Cardiac fibroblast (primary cell): ENCODE measurements at regions not wholly inside any gene's neighbourhood (a gene's known extent, or its start where the extent isn't known, plus 50 kb on each side); places are given as distances from the start of the nearest gene placed in this dataset.

ENCODE experiments used
- DNase-seq, 2 donors: peaks; one replicate each; pipeline versions ENCODE4 v3.0.0 to v3.0.0-alpha.2; 2010; ENCODE audit warnings: low read depth in 2 of 2
- H3K4me3 ChIP-seq, 2 donors: replicated peaks in 1 of 2; 1 replicate in 1 of 2; 2 replicates in 1 of 2; pipeline ENCODE4 v1.5.1; 2011; ENCODE audit warnings: low read depth in 2 of 2, low read length in 2 of 2, mild to moderate bottlenecking in 2 of 2, moderate library complexity in 1 of 2
- TF ChIP-seq, protein P1 (sequence below): IDR thresholded peaks from one replicate; pipeline ENCODE4 v1.5.1; 2011; ENCODE audit warnings: low read depth, mild to moderate bottlenecking, low read length, inconsistent platforms

- no peak overlapping the region for H3K4me3 ChIP-seq
- DNase-seq, result no peak
- TF ChIP-seq, protein P1, sequence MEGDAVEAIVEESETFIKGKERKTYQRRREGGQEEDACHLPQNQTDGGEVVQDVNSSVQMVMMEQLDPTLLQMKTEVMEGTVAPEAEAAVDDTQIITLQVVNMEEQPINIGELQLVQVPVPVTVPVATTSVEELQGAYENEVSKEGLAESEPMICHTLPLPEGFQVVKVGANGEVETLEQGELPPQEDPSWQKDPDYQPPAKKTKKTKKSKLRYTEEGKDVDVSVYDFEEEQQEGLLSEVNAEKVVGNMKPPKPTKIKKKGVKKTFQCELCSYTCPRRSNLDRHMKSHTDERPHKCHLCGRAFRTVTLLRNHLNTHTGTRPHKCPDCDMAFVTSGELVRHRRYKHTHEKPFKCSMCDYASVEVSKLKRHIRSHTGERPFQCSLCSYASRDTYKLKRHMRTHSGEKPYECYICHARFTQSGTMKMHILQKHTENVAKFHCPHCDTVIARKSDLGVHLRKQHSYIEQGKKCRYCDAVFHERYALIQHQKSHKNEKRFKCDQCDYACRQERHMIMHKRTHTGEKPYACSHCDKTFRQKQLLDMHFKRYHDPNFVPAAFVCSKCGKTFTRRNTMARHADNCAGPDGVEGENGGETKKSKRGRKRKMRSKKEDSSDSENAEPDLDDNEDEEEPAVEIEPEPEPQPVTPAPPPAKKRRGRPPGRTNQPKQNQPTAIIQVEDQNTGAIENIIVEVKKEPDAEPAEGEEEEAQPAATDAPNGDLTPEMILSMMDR, result no peak
Measured at GRCh38 chr21:28877318-28877884, 115.3 kb downstream of the LTN1 start.

DNA sequence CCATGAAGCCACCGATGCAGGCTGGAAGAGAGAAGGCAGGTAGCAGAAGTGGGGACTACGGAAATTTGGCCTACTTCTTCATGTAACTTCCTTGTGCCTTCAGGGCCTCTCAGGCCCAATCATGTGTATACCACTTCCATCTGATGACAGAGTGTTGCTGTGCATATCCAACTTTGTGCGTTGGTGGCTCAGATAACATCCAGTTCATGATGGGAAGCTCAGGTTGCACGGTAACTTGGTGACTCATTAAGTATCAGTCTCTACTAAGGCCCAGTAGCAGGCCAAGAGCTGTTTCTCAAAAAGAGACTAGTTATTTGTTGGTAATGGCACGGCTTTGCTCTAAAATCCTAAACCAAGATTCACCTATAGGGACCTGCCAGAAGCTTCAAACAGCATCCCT lies 117.6 kb downstream of the LTN1 start:
- TF ChIP-seq, protein P1, result no peak
- H3K4me3 ChIP-seq, result no peak overlapping the region
- DNase-seq, result no peak

DNA sequence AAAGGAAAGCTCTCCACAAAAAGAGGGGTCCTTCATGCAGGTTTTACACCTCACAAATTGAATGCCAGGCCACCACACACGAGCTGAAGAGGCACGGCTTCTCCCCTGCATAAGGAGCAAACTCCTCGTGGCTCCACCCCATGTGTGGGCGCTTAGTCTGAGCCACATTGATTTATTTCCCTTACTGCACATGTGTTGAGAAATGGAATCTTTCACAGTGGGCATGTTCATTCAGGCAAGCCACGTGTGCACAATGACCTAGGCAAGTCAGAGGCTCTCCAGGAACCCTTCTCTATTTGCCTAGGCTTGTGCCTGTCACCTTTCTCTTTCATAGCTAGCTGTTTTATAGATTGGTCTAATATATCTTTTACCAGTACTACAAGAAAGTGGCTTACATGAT lies 120.5 kb downstream of the LTN1 start:
- DNase-seq, result no peak
- TF ChIP-seq, protein P1, result no peak
- no peak overlapping the region for H3K4me3 ChIP-seq

- no peak for DNase-seq
- TF ChIP-seq, protein P1, result no peak
Measured at GRCh38 chr21:28871388-28872010, 121.2 kb downstream of the LTN1 start.

DNA sequence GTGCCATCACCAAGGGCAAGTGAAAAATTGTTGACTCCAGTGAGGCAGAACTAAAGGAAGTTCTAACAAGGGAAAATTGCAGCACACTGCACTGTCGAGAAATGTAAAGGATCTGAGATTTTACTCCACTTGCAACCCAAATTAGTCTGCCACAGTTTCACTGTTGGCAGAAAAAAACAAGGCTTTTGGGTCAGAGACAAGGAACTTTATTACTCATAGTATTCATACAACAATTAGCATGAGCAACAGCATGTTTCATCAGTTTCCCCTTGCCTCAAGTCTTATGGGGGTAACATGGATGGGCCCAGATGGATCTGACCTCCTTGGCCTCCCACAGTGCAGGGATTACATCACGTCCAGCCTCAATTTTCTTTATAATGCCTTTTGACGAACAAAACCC lies 125.3 kb downstream of the LTN1 start:
- H3K4me3 ChIP-seq, result no peak overlapping the region
- DNase-seq, result peak; percentile 12 to 44
- TF ChIP-seq, protein P1, result no peak

More at GRCh38 chr21:28871388-28872010, 121.2 kb downstream of the LTN1 start:
- H3K4me3 ChIP-seq, result no peak overlapping the region

DNA sequence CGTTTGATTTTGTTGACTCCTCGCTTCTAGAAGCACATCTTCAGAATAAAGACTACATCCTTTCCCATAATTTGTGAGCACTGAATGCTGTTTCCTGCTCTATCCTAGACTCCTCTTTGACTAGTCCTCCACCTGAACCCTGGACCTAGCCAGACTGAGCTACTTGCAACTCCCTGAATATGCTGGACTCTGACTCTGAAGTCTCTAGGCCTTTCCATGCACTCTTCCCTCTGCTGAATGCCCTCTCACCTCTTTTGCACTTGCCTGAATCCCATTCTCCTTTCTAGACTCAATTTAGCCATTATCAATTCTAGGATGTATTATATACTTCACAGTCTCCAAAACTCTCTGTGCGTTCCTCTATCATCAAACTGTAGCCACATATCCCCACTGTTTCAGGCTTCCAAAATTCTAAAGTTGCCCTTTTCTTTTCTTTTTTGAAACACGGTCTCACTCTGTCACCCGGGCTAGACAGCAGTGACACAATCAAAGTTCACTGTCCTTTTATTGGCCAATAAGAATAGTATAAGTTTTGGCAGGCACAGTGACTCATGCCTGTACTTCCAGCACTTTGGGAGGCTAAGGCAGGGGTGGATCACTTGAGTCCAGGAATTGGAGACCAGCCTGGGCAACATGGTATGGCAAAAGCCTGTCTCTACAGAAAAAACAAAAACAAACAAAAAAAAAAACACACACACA lies 127.0 kb downstream of the LTN1 start:
- H3K4me3 ChIP-seq, result no peak overlapping the region
- TF ChIP-seq, protein P1, result no peak
- peak in 1 of 2 donors; percentile 6 for DNase-seq
